DOHH2 (cell line): ENCODE measurements at regions not wholly inside any gene's neighbourhood (a gene's known extent, or its start where the extent isn't known, plus 50 kb on each side); places are given as distances from the start of the nearest gene placed in this dataset.

ENCODE experiments used
- H3F3A ChIP-seq: fragments of 200-600 bp; sonication (generic), shearing (Covaris generic); 2 replicates; pipeline ENCODE4 v1.6.0; 2016; ENCODE audit warnings: antibody characterized with exemption, mild to moderate bottlenecking; ENCODE audit not compliant: control insufficient read depth, insufficient read depth
- H3K27ac ChIP-seq: fragments of 200-600 bp; sonication (generic); 2 replicates; pipeline ENCODE4 v1.5.1; 2014; ENCODE audit warnings: low read depth, mild to moderate bottlenecking, low read length, moderate library complexity
- H3K27me3 ChIP-seq: fragments of 200-600 bp; sonication (generic); 2 replicates; pipeline ENCODE4 v1.6.1; 2014; ENCODE audit warnings: mild to moderate bottlenecking, low read length, mixed read lengths; ENCODE audit not compliant: control insufficient read depth
- H3K36me3 ChIP-seq: fragments of 200-600 bp; sonication (generic); 2 replicates; pipeline ENCODE4 v1.6.1; 2014; ENCODE audit warnings: mild to moderate bottlenecking, low read length, moderate library complexity, mixed read lengths; ENCODE audit not compliant: control insufficient read depth
- H3K4me1 ChIP-seq: fragments of 200-600 bp; sonication (generic); 2 replicates; pipeline ENCODE4 v1.6.1; 2014; ENCODE audit warnings: mild to moderate bottlenecking, low read length, mixed read lengths; ENCODE audit not compliant: control insufficient read depth
- H3K4me2 ChIP-seq: fragments of 200-600 bp; sonication (generic); 2 replicates; pipeline ENCODE4 v1.6.0; 2014; ENCODE audit warnings: mild to moderate bottlenecking, low read length, moderate library complexity
- H3K4me3 ChIP-seq: fragments of 200-600 bp; sonication (generic); 2 replicates; pipeline ENCODE4 v1.5.1; 2014; ENCODE audit warnings: mild to moderate bottlenecking, low read length, mixed read lengths
- H3K79me2 ChIP-seq: fragments of 200-600 bp; sonication (generic); 2 replicates; pipeline ENCODE4 v1.6.1; 2014; ENCODE audit warnings: mild to moderate bottlenecking, low read length, mixed read lengths; ENCODE audit not compliant: control insufficient read depth
- H3K9me2 ChIP-seq: fragments of 200-600 bp; sonication (generic); replicated peaks from 2 replicates; pipeline ENCODE4 v1.6.1; 2014; ENCODE audit warnings: mild to moderate bottlenecking, low read length, mixed read lengths; ENCODE audit not compliant: control insufficient read depth
- H3K9me3 ChIP-seq: fragments of 200-600 bp; sonication (generic); 2 replicates; pipeline ENCODE4 v1.6.1; 2014; ENCODE audit warnings: antibody characterized with exemption, low read length, mixed read lengths; ENCODE audit not compliant: control insufficient read depth, insufficient read depth
- H4K20me1 ChIP-seq: fragments of 200-600 bp; sonication (generic); 2 replicates; pipeline ENCODE4 v1.6.0; 2014; ENCODE audit warnings: low read depth, mild to moderate bottlenecking, antibody characterized with exemption, low read length, moderate library complexity; ENCODE audit not compliant: control insufficient read depth, insufficient read depth
- CTCF ChIP-seq: fragments of 200-600 bp; sonication (generic); IDR thresholded peaks from one replicate; pipeline ENCODE4 v1.5.1; 2014; ENCODE audit warnings: antibody characterized with exemption, mild to moderate bottlenecking, low read depth, low read length; ENCODE audit not compliant: poor library complexity, severe bottlenecking
- EZH2phosphoT487 ChIP-seq: fragments of 200-600 bp; sonication (generic); IDR thresholded peaks from 2 replicates; pipeline ENCODE4 v1.6.1; 2017; ENCODE audit warnings: borderline replicate concordance, mild to moderate bottlenecking, antibody characterized with exemption, low read length, moderate library complexity, mixed read lengths

GRCh38 chr7:24441314-24442027, 131.8 kb upstream of the PALS2 start:
- H4K20me1 ChIP-seq: no peaks in the 10 kb centered on the region
- no peaks in the 10 kb centered on the region for H3K9me3 ChIP-seq
- H3K4me3 ChIP-seq: no peak overlapping the region
- no peak overlapping the region for H3K4me2 ChIP-seq
- no peaks in the 10 kb centered on the region for H3K27me3 ChIP-seq
- H3K9me2 ChIP-seq: no peaks in the 10 kb centered on the region
- H3K36me3 ChIP-seq: no peaks in the 10 kb centered on the region
- H3K4me1 ChIP-seq: 0 out of 2 replicates have a peak, but pooled peaks cover 6% of the 10 kb centered on the region
- no peaks in the 10 kb centered on the region for H3F3A ChIP-seq
- no peaks in the 10 kb centered on the region for H3K79me2 ChIP-seq
- TF ChIP-seq CTCF (no peak), EZH2phosphoT487 (no peak)
- no peak overlapping the region for H3K27ac ChIP-seq

GRCh38 chr7:24442170-24442777, 131.0 kb upstream of the PALS2 start:
- no peak for TF ChIP-seq CTCF
- no peak for TF ChIP-seq EZH2phosphoT487
- H4K20me1 ChIP-seq: no peaks in the 10 kb centered on the region
- H3F3A ChIP-seq: no peaks in the 10 kb centered on the region
- H3K9me3 ChIP-seq: no peaks in the 10 kb centered on the region
- H3K27ac ChIP-seq: no peak overlapping the region
- H3K27me3 ChIP-seq: no peaks in the 10 kb centered on the region
- H3K4me1 ChIP-seq: 0 out of 2 replicates have a peak, but pooled peaks cover 6% of the 10 kb centered on the region
- H3K4me2 ChIP-seq: no peak overlapping the region
- H3K4me3 ChIP-seq: no peak overlapping the region
- no peaks in the 10 kb centered on the region for H3K36me3 ChIP-seq
- H3K79me2 ChIP-seq: no peaks in the 10 kb centered on the region
- H3K9me2 ChIP-seq: no peaks in the 10 kb centered on the region

GRCh38 chr7:24444666-24445440, 128.4 kb upstream of the PALS2 start:
- no peaks in the 10 kb centered on the region for H3K79me2 ChIP-seq
- no peaks in the 10 kb centered on the region for H3K9me3 ChIP-seq
- H3F3A ChIP-seq: no peaks in the 10 kb centered on the region
- no peak overlapping the region for H3K27ac ChIP-seq
- H3K4me3 ChIP-seq: no peak overlapping the region
- H3K9me2 ChIP-seq: no peaks in the 10 kb centered on the region
- no peaks in the 10 kb centered on the region for H3K36me3 ChIP-seq
- 0 out of 2 replicates have a peak, but pooled peaks cover 6% of the 10 kb centered on the region for H3K4me1 ChIP-seq
- H3K4me2 ChIP-seq: no peak overlapping the region
- H4K20me1 ChIP-seq: no peaks in the 10 kb centered on the region
- TF ChIP-seq EZH2phosphoT487 (no peak), CTCF (no peak)
- H3K27me3 ChIP-seq: no peaks in the 10 kb centered on the region
